Mucosa of stomach (tissue), 1 donor: ENCODE measurements at regions not wholly inside any gene's neighbourhood (a gene's known extent, or its start where the extent isn't known, plus 50 kb on each side); places are given as distances from the start of the nearest gene placed in this dataset.

Source experiments
- H3K27me3 ChIP-seq: one replicate; pipeline ENCODE4 v1.7.0; 2013; ENCODE audit warnings: mild to moderate bottlenecking, low read length; ENCODE audit not compliant: control insufficient read depth, insufficient read depth
- H3K36me3 ChIP-seq: one replicate; pipeline ENCODE4 v1.7.0; 2013; ENCODE audit warnings: low read length; ENCODE audit not compliant: control insufficient read depth, insufficient read depth
- H3K4me1 ChIP-seq: one replicate; pipeline ENCODE4 v1.7.0; 2013; ENCODE audit warnings: mild to moderate bottlenecking, low read length; ENCODE audit not compliant: control insufficient read depth, insufficient read depth
- H3K4me3 ChIP-seq: one replicate; pipeline ENCODE4 v1.7.0; 2013; ENCODE audit warnings: low read length
- H3K9ac ChIP-seq: one replicate; pipeline ENCODE4 v1.7.0; 2013; ENCODE audit warnings: mild to moderate bottlenecking, low read length, moderate library complexity
- H3K9me3 ChIP-seq: one replicate; pipeline ENCODE4 v1.7.0; 2013; ENCODE audit warnings: mild to moderate bottlenecking, low read length, moderate library complexity; ENCODE audit not compliant: control insufficient read depth
- donor health status: Pancreatic carcinoma.

DNA sequence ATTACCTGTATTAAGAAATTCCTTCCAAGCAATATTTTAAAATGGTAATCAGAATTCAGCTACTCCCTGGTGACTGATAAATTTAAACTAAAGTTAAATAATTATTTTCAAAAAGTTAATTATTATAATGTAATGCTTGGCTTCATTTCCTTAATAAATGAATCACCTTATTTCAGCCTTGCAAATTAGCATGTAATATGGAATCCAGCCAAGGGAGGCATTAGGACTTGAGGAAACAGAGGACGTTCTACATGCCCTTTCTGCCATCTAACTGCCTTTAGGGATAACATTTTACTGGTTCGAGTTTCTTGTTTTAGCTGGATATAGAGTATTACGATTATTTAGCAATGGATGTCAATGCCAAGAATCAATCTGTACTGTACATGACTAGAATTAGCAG is 636.3 kb downstream of the TSN start:
- Histone ChIP-seq H3K36me3 (no peaks in the 10 kb centered on the region), H3K4me1 (no peaks in the 10 kb centered on the region), H3K9me3 (peaks cover 10% of the 10 kb centered on the region), H3K27me3 (no peaks in the 10 kb centered on the region), H3K9ac (no peak overlapping the region), H3K4me3 (no peak overlapping the region)

DNA sequence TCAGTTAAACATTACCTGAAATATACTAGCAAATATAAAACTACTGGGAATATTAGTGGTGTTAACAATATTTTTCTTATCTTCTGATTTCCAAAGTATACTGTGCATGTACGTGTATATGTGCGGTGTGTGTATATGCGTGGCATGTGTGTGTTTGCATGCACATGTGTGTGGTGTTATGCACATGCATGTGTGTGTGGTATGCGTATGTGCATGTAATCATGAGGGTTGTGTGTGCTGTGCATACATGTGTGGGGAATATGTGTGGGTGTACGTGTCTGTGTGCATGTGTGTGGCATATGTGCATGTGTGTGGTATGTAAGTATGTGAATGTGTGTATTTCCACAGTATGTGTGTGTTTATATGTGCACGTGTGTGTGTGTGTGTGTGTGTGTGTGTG is 640.2 kb downstream of the TSN start:
- no peaks in the 10 kb centered on the region for H3K36me3 ChIP-seq

DNA sequence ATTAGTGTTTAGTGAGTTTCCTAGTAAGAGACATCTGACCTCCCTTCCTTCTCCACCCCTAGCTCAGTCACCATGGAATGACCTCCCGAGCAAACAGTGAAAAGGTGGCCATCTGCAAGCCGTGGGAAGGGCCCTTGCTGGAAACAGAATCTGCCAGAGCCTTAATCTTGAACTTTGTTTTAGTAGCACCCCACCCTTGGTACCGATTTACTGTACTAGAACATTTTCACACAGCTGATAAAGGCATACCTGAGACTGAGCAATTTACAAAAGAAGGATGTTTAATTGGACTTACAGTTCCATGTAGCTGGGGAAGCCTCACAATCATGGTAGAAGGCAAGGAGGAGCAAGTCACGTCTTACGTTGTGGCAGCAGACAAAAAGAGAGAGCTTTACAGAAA is 655.8 kb downstream of the TSN start:
- Histone ChIP-seq H3K27me3 (no peaks in the 10 kb centered on the region), H3K4me3 (no peak overlapping the region), H3K36me3 (no peaks in the 10 kb centered on the region)

More for the DNA sequence above, 640.2 kb downstream of the TSN start:
- Histone ChIP-seq H3K9ac (no peak overlapping the region), H3K4me1 (no peaks in the 10 kb centered on the region), H3K27me3 (no peaks in the 10 kb centered on the region), H3K9me3 (no peaks in the 10 kb centered on the region), H3K4me3 (no peak overlapping the region)

DNA sequence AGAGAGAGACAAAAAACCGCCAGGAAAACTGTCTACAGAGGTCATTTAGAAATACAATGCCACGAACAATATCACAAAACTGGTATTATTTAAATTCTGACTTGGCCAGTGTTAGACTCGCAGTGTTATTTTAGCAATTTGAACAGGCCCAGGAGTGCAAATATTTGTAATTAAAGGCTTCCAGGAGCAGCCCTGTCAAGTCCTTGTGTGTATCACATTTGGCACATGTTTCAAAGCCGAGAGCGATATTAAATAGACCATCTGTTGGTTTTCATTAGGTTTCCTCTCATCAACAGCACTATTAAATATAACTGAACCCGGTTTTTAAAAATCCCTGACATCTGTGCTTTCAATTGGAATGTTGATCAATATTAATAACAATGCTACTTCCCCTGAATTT is 656.9 kb downstream of the TSN start:
- Histone ChIP-seq H3K9ac (no peak overlapping the region), H3K4me3 (no peak overlapping the region), H3K4me1 (no peaks in the 10 kb centered on the region), H3K27me3 (no peaks in the 10 kb centered on the region), H3K9me3 (no peaks in the 10 kb centered on the region), H3K36me3 (no peaks in the 10 kb centered on the region)

More for the DNA sequence above, 655.8 kb downstream of the TSN start:
- Histone ChIP-seq H3K4me1 (no peaks in the 10 kb centered on the region), H3K9me3 (no peaks in the 10 kb centered on the region), H3K9ac (no peak overlapping the region)

DNA sequence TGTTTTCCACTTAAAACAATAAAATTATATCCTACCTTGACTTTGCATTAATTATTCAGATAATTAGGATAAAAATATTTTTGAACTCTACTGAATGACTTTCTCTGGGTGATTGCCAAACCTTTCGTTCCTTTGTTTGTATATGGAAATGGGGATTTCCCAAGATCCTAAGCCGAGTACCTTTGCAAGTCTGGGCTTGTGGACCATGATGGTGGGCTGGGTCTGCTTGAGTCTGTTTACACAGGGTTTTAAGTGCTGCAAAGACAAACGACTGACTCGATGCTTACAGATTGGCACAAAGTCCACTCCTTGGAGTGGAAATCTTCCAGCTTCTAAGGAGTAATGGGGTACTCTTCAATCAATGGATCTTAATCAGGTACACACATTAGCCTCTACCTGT is 659.5 kb downstream of the TSN start:
- Histone ChIP-seq H3K9me3 (no peaks in the 10 kb centered on the region), H3K27me3 (no peaks in the 10 kb centered on the region)

DNA sequence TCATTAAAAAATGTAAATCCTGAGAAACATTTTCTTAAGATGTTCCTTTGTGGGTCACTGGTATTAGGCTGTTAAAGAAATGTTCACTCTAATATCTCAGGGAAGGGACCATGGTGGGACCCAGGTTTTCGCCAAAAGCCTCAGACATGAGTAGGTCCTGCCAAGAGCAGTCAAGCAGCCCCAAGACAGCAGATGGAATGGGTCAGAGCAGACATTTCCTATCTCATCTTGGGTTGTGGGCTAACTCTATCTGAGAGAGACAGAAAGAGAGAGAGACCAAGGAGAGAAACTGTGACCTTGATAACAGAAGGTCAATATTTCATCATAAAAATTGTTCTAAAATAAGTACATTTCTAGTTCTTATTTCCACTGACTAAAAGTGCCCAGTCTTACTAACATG is 661.7 kb downstream of the TSN start:
- no peaks in the 10 kb centered on the region for H3K36me3 ChIP-seq

More for the DNA sequence above, 659.5 kb downstream of the TSN start:
- Histone ChIP-seq H3K4me3 (no peak overlapping the region), H3K9ac (no peak overlapping the region), H3K4me1 (no peaks in the 10 kb centered on the region), H3K36me3 (no peaks in the 10 kb centered on the region)

DNA sequence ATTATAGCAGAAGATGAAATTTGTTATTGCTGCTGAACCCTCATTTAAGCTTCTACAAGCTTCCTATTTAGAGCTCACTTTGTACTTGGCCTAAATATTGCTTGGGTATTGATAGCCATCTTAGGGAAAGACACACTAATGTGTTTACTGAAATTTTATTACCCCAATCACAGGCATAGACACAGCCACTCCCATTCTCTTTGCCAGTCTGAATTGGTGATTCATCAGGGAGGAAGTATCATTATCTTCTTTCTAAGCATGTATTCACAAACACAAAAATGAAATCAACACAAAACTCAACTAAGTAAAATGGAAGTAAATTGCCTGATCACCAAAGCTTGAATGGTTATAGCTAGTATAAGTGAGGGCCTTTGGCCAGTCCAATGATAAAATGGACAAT is 666.3 kb downstream of the TSN start:
- no peak overlapping the region for H3K9ac ChIP-seq
- H3K4me1 ChIP-seq = no peaks in the 10 kb centered on the region
- no peaks in the 10 kb centered on the region for H3K9me3 ChIP-seq
- H3K36me3 ChIP-seq = no peaks in the 10 kb centered on the region
- H3K27me3 ChIP-seq = no peaks in the 10 kb centered on the region
- H3K4me3 ChIP-seq = no peak overlapping the region

More for the DNA sequence above, 661.7 kb downstream of the TSN start:
- Histone ChIP-seq H3K27me3 (no peaks in the 10 kb centered on the region), H3K9me3 (no peaks in the 10 kb centered on the region), H3K4me1 (no peaks in the 10 kb centered on the region), H3K4me3 (no peak overlapping the region), H3K9ac (no peak overlapping the region)

DNA sequence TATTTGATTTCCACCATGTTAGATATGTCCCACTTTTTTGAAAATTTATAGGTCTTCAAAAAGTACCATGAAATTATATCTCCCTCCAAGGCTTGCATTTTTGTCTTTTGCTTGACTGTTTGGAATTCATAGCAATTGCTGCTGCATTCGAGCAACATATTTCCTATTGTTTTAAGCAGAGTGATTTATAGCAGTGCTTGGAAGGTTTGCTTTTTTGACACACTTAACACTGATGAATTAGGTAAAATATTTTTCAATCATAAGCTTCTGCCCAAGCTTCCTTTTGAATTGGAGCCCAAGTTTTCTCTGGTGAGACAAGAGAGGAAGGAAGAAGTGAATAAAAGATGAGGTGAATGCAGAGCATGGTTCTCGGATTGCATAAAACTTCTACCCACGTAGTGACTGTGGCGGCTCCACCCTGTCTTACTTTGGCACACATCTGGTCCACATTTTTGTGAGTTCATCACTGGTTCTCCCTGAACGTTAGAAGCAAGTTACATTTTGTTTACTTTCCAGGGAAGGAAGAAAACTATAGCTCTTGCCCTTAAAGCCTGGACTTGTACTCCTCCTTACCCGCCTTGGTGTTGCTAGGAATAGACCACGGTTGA is 667.0 kb downstream of the TSN start:
- Histone ChIP-seq H3K9ac (no peak overlapping the region), H3K36me3 (no peaks in the 10 kb centered on the region), H3K9me3 (no peaks in the 10 kb centered on the region), H3K4me1 (no peaks in the 10 kb centered on the region), H3K27me3 (no peaks in the 10 kb centered on the region), H3K4me3 (no peak overlapping the region)

DNA sequence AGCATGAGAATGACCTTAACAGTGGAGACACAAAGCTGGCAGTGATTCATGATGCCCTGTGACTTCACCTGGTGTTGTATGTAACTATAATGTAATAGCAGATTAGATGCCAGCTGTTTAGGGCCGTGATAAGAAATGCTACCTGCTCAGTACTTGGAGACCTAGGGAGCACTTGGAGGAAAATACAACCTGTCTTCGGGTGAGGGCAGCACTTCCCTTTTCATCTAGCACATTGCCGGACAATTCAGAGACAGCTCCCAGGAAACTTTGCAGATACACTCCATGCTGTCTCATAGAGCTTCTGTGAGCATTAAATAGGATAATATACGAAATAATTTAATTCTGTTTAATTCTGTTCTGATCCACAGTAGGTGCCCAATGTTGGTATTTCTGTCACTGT is 668.5 kb downstream of the TSN start:
- no peaks in the 10 kb centered on the region for H3K36me3 ChIP-seq
- H3K9ac ChIP-seq = no peak overlapping the region
- H3K4me1 ChIP-seq = no peaks in the 10 kb centered on the region

DNA sequence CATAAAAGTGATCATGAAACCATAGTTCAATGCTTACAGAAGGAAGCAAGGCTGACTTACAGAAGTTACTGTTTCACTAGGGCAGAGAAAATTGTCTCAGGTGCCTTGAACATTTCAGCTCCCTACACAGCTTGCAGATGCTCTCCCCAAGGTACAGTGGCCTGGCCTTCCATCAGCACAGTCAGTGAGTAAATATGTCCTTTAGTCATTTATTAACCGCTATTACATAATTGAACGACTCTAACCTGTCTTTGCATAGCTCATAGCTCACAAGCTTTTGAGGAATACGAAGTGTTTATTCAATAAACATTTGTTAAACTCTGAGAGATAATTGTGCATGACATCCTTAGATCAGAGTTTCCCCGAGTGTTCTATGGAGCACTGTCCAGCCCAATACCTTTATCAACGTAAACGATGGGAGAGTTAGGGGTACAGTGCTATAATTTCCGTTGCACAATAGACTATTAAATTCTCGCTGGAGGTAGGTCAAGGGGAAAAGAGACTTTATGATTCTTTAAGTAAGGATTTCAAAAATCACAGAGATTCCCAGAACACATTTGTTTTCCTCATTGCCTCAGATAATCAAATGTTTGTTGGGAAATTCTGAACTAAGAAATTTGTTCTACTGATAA is 677.8 kb downstream of the TSN start:
- no peaks in the 10 kb centered on the region for H3K36me3 ChIP-seq
- H3K4me3 ChIP-seq = no peak overlapping the region
- no peaks in the 10 kb centered on the region for H3K27me3 ChIP-seq
- no peaks in the 10 kb centered on the region for H3K4me1 ChIP-seq
- H3K9ac ChIP-seq = no peak overlapping the region
- H3K9me3 ChIP-seq = no peaks in the 10 kb centered on the region

More for the DNA sequence above, 668.5 kb downstream of the TSN start:
- Histone ChIP-seq H3K9me3 (no peaks in the 10 kb centered on the region), H3K27me3 (no peaks in the 10 kb centered on the region), H3K4me3 (no peak overlapping the region)

DNA sequence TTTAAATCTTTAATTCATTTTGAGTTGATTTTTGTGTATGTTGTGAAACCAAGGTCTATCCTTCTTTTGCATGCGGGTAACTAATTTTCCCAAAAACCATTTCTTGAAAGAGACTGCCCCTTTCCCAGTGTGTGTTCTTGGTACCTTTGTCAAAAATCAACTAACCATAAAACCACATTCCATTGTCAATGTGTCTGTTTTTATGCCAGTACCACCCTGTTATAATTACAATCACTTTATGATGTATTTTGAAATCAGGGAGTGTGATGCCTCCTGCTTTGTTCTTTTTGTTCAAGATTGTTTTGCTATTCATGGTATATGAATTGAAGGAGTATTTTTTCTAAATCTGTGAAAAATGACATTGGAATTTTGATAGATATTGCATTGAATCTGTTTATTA is 689.6 kb downstream of the TSN start:
- Histone ChIP-seq H3K9me3 (no peaks in the 10 kb centered on the region), H3K9ac (no peak overlapping the region), H3K27me3 (no peaks in the 10 kb centered on the region), H3K4me1 (no peaks in the 10 kb centered on the region), H3K4me3 (no peak overlapping the region), H3K36me3 (no peaks in the 10 kb centered on the region)

DNA sequence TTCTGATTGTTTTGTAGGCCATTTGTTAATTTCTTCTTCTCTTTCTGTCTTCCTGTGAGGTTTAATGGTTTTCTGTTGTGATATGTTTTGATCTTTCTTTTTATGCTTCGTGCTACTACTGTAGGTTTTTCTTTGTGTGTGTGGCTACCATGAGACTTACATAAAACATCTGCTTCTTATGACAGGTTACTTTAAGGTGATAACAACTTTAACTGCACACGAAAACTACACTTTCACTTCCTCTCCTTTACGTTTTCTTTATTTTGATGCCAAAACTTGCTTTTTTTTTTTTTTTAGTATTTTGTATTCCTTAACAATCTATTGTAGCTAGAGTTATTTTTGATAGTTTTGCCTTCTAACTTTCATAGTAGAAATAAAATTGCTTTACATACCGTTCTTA is 691.3 kb downstream of the TSN start:
- H3K27me3 ChIP-seq = no peaks in the 10 kb centered on the region
- no peak overlapping the region for H3K4me3 ChIP-seq
- H3K9me3 ChIP-seq = no peaks in the 10 kb centered on the region
- H3K4me1 ChIP-seq = no peaks in the 10 kb centered on the region
- H3K36me3 ChIP-seq = no peaks in the 10 kb centered on the region
- H3K9ac ChIP-seq = no peak overlapping the region
